H1 (cell line): ENCODE measurements at regions not wholly inside any gene's neighbourhood (a gene's known extent, or its start where the extent isn't known, plus 50 kb on each side); places are given as distances from the start of the nearest gene placed in this dataset.

Experiments used
- POLR2AphosphoS5 ChIP-seq: IDR thresholded peaks from 2 replicates; pipeline ENCODE4 v1.6.1; 2011; ENCODE audit warnings: low read depth, low read length
- SIX5 ChIP-seq: IDR thresholded peaks from 2 replicates; pipeline ENCODE4 v1.6.1; 2011; ENCODE audit warnings: mild to moderate bottlenecking, low read depth, low read length
- TEAD4 ChIP-seq: IDR thresholded peaks from 2 replicates; pipeline ENCODE4 v1.6.1; 2012; ENCODE audit warnings: low read depth, low read length, inconsistent platforms, mixed read lengths

- no peak for TF ChIP-seq SIX5
- TF ChIP-seq TEAD4, result no peak
- TF ChIP-seq POLR2AphosphoS5, result no peak
- TF ChIP-seq, all 59 proteins: peak for 0
Measured at GRCh38 chr18:43650426-43650825, 373.1 kb upstream of the SYT4 start (continued).
